ENCODE measurements at regions not wholly inside any gene's neighbourhood (a gene's known extent, or its start where the extent isn't known, plus 50 kb on each side); places are given as distances from the start of the nearest gene placed in this dataset.

- 71 to 83% methylated on average over 3 of the region's 3 CpGs for WGBS, 2 donors
- DNase-seq, result no peak
- no peak overlapping the region for H3K4me3 ChIP-seq
- no peaks in the 10 kb centered on the region for H3K9me3 ChIP-seq
- intact Hi-C loops (cut with DNase I), result no loop called here
- H3K4me1 ChIP-seq, result no peaks in the 10 kb centered on the region
- no peaks in the 10 kb centered on the region for H3K27me3 ChIP-seq
- TF ChIP-seq CTCF (IDR thresholded peaks at IDR 0.05) (peak in 2 of 6 experiments; percentile 22 to 42), POLR2A (IDR thresholded peaks at IDR 0.05) (no peak)
- no peaks in the 10 kb centered on the region for H3K36me3 ChIP-seq
- H3K27ac ChIP-seq, result no peak overlapping the region
Measured at GRCh38 chr1:118247593-118247992, 62.6 kb upstream of the SPAG17 start.

- H3K36me3 ChIP-seq, result no peaks in the 10 kb centered on the region
- H3K27me3 ChIP-seq, result no peaks in the 10 kb centered on the region
- no peak for DNase-seq
- H3K27ac ChIP-seq, result no peak overlapping the region
- H3K9me3 ChIP-seq, result no peaks in the 10 kb centered on the region
- TF ChIP-seq CTCF (IDR thresholded peaks at IDR 0.05) (no peak), POLR2A (IDR thresholded peaks at IDR 0.05) (no peak)
- H3K4me1 ChIP-seq, result no peaks in the 10 kb centered on the region
- H3K4me3 ChIP-seq, result no peak overlapping the region
- intact Hi-C loops (cut with DNase I), result no loop called here
Measured at GRCh38 chr1:118246646-118247045, 61.6 kb upstream of the SPAG17 start.

GRCh38 chr1:118244194-118244593 is 59.2 kb upstream of the SPAG17 start:
- TF ChIP-seq POLR2A (IDR thresholded peaks at IDR 0.05) (no peak), CTCF (IDR thresholded peaks at IDR 0.05) (no peak)
- Histone ChIP-seq H3K4me1 (no peaks in the 10 kb centered on the region), H3K9me3 (peaks cover 0 to 3% (median 0%) of the 10 kb centered on the region in 3 donors), H3K27ac (no peak overlapping the region), H3K36me3 (no peaks in the 10 kb centered on the region), H3K27me3 (no peaks in the 10 kb centered on the region), H3K4me3 (no peak overlapping the region)
- DNase-seq, result no peak
- intact Hi-C loops (cut with DNase I), result no loop called here
- 40 to 63% methylated on average over 3 of the region's 4 CpGs for WGBS, 2 donors

GRCh38 chr1:118243269-118243668 is 58.2 kb upstream of the SPAG17 start:
- no peaks in the 10 kb centered on the region for H3K4me1 ChIP-seq
- TF ChIP-seq POLR2A (IDR thresholded peaks at IDR 0.05) (no peak), CTCF (IDR thresholded peaks at IDR 0.05) (no peak)
- WGBS, 2 donors, result 64 to 82% methylated on average over 4 of the region's 4 CpGs

More at GRCh38 chr1:118243269-118243668, 58.2 kb upstream of the SPAG17 start:
- Histone ChIP-seq H3K9me3 (peaks cover 0 to 8% (median 0%) of the 10 kb centered on the region in 3 donors), H3K27me3 (no peaks in the 10 kb centered on the region), H3K4me3 (no peak overlapping the region), H3K36me3 (no peaks in the 10 kb centered on the region), H3K27ac (no peak overlapping the region)
- no peak for DNase-seq
- intact Hi-C loops (cut with DNase I), result no loop called here

Small RNA genes lying in the stretch of these regions (small RNA-seq; reads per million reads assigned to genes)
- gene RNA5SP56, result 0 to 0.09 (median 0) reads per million in 4 donors

Measured in esophagus squamous epithelium (tissue), 5 donors.